Smooth muscle cell (in vitro differentiated cells): ENCODE measurements at regions not wholly inside any gene's neighbourhood (a gene's known extent, or its start where the extent isn't known, plus 50 kb on each side); places are given as distances from the start of the nearest gene placed in this dataset.

Source experiments
- DNase-seq: peaks from one replicate; lab custom pipeline; 2025; ENCODE audit not compliant: unreplicated experiment; lab: John Stamatoyannopoulos, UW
- H2AFZ ChIP-seq: fragments of 200-600 bp; sonication (generic); 2 replicates; pipeline ENCODE4 v1.6.0; 2016; ENCODE audit warnings: antibody characterized with exemption, low read depth, mild to moderate bottlenecking
- H3F3A ChIP-seq: fragments of 200-600 bp; sonication (generic); 2 replicates; pipeline ENCODE4 v1.6.0; 2017; ENCODE audit warnings: antibody characterized with exemption, low read depth
- H3K27ac ChIP-seq: fragments of 200-600 bp; sonication (generic); 2 replicates; pipeline ENCODE4 v1.5.1; 2016; ENCODE audit warnings: low read depth, mild to moderate bottlenecking
- H3K27me3 ChIP-seq: fragments of 200-600 bp; sonication (generic); 2 replicates; pipeline ENCODE4 v1.6.1; 2016; ENCODE audit warnings: low read depth, mild to moderate bottlenecking
- H3K36me3 ChIP-seq: fragments of 200-600 bp; sonication (generic); 2 replicates; pipeline ENCODE4 v1.5.1; 2016; ENCODE audit warnings: low read depth
- H3K4me1 ChIP-seq: fragments of 200-600 bp; sonication (generic); 2 replicates; pipeline ENCODE4 v1.5.1; 2016; ENCODE audit warnings: low read depth
- H3K4me2 ChIP-seq: fragments of 200-600 bp; sonication (generic); 2 replicates; pipeline ENCODE4 v1.6.0; 2016; ENCODE audit warnings: mild to moderate bottlenecking
- H3K4me3 ChIP-seq: fragments of 200-600 bp; sonication (generic); 2 replicates; pipeline ENCODE4 v1.5.1; 2016; ENCODE audit warnings: mild to moderate bottlenecking
- H3K79me2 ChIP-seq: fragments of 200-600 bp; sonication (generic); 2 replicates; pipeline ENCODE4 v1.6.0; 2016; ENCODE audit warnings: low read depth, mild to moderate bottlenecking
- H3K9ac ChIP-seq: fragments of 200-600 bp; sonication (generic); 2 replicates; pipeline ENCODE4 v1.6.0; 2016; ENCODE audit warnings: low read depth
- H3K9me3 ChIP-seq: fragments of 200-600 bp; sonication (generic); replicated peaks from 2 replicates; pipeline ENCODE4 v1.5.1; 2016; ENCODE audit warnings: low read depth
- H4K20me1 ChIP-seq: fragments of 200-600 bp; sonication (generic); 2 replicates; pipeline ENCODE4 v1.6.0; 2016; ENCODE audit warnings: low read depth
- WGBS: methylation state at CpG from one replicate; pipeline ENCODE4 v1.1.7; 2016; ENCODE audit warnings: low lambda C conversion rate; 5-methylcytosine and 5-hydroxymethylcytosine counted together
- TF ChIP-seq, protein P1 (sequence below): fragments of 200-600 bp; sonication (generic); IDR thresholded peaks from 2 replicates; pipeline ENCODE4 v1.5.1; 2017; ENCODE audit warnings: borderline replicate concordance, mild to moderate bottlenecking, antibody characterized with exemption; ENCODE audit not compliant: insufficient read depth, poor library complexity, severe bottlenecking

DNA sequence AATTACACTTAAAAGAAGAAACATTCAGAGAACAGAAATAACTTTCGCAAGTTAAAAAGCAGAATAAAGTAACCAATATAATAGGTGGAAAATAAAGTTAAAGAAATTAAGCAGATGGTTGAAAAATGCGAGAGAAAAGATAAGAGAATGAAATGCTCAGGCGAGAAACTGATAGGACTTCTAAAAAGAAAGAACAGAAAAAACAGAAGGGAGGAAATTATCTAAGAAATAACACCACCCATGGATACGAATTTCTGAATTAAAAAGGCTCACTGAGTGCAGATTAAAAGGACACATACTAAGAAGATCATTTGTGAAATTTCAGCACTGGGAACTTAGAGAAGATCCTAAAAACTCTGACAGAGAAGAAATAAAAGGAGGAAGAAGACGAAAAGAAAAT is 92.0 kb downstream of the HLX start:
- H3F3A ChIP-seq, result peaks cover 13% of the 10 kb centered on the region
- H3K4me3 ChIP-seq, result no peak overlapping the region
- H3K9me3 ChIP-seq, result no peaks in the 10 kb centered on the region
- peaks cover 3% of the 10 kb centered on the region for H3K4me1 ChIP-seq
- TF ChIP-seq, protein P1, sequence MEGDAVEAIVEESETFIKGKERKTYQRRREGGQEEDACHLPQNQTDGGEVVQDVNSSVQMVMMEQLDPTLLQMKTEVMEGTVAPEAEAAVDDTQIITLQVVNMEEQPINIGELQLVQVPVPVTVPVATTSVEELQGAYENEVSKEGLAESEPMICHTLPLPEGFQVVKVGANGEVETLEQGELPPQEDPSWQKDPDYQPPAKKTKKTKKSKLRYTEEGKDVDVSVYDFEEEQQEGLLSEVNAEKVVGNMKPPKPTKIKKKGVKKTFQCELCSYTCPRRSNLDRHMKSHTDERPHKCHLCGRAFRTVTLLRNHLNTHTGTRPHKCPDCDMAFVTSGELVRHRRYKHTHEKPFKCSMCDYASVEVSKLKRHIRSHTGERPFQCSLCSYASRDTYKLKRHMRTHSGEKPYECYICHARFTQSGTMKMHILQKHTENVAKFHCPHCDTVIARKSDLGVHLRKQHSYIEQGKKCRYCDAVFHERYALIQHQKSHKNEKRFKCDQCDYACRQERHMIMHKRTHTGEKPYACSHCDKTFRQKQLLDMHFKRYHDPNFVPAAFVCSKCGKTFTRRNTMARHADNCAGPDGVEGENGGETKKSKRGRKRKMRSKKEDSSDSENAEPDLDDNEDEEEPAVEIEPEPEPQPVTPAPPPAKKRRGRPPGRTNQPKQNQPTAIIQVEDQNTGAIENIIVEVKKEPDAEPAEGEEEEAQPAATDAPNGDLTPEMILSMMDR, result no peak
- no peak overlapping the region for H3K4me2 ChIP-seq
- no peaks in the 10 kb centered on the region for H4K20me1 ChIP-seq
- no peaks in the 10 kb centered on the region for H3K36me3 ChIP-seq
- no peaks in the 10 kb centered on the region for H3K27me3 ChIP-seq
- DNase-seq, result no peak
- no peaks in the 10 kb centered on the region for H3K79me2 ChIP-seq
- H3K9ac ChIP-seq, result no peak overlapping the region
- no peak overlapping the region for H3K27ac ChIP-seq
- WGBS, result 83% methylated on average over 5 of the region's 5 CpGs
- H2AFZ ChIP-seq, result no peak overlapping the region

DNA sequence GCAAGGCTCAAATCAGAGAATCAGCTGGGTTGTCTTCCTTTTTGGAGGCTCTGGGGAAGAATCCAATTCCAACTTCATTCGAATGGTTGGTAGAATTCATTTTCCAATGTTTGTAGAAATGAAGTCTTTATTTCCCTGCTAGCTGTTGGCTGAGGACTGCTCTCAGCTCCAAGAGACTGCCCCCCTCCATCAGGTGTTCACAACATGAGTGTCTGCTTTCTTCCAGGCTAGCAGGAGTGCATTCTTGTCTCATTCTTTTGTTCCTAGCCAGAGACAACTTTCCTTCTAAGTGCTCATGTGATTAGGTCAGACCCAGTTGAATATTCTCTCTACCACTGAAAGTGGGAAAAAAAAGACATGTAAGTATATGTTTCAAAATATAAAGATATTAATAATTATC is 95.2 kb downstream of the HLX start:
- no peaks in the 10 kb centered on the region for H3K4me1 ChIP-seq
- H3K27ac ChIP-seq, result no peak overlapping the region
- TF ChIP-seq, protein P1, result no peak
- H3K27me3 ChIP-seq, result no peaks in the 10 kb centered on the region
- H3K36me3 ChIP-seq, result no peaks in the 10 kb centered on the region
- H3F3A ChIP-seq, result no peaks in the 10 kb centered on the region
- no peaks in the 10 kb centered on the region for H3K9me3 ChIP-seq
- no peak overlapping the region for H2AFZ ChIP-seq
- H4K20me1 ChIP-seq, result no peaks in the 10 kb centered on the region
- WGBS, result 71% methylated on average over 1 of the region's 1 CpG
- DNase-seq, result no peak
- H3K9ac ChIP-seq, result no peak overlapping the region
- no peak overlapping the region for H3K4me2 ChIP-seq
- H3K4me3 ChIP-seq, result no peak overlapping the region
- no peaks in the 10 kb centered on the region for H3K79me2 ChIP-seq

DNA sequence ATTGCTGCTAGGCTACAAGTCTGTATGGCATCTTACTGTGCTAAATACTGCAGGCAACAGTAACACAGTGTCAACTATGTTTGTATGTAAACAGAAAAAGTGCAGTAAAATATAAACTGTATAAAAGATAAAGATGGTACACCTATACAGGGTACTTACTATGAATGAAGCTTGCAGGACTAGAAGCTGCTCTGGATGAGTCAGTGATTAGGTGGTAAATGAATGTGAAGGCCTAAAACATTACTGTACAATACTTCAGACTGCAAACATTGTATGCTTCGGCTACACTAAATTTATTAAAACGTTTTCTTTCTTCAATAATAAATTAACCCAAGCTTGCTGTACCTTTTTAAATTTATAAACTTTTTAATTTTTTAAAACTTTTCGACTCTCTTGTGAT is 97.1 kb downstream of the HLX start:
- TF ChIP-seq, protein P1, result no peak
- H2AFZ ChIP-seq, result no peak overlapping the region

DNA sequence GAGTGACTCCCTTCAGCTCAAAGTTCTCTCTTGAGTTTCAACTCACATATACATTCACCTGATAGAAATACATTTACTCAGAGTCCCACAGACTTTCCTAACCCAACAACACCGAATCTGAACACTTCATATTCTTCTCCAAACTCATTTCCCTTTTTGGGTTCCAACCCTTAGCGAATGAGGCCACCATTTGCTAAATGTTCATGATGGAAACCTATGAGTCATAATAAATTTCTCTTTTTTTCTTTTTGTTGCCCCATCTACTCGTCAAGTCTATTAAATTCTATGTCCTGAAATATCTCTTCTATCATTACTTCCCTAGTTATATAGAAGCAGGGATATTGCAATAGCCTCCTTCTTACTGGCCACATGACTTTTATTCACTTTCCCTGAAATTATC is 100.1 kb downstream of the HLX start:
- TF ChIP-seq, protein P1, result no peak
- H3K4me3 ChIP-seq, result no peak overlapping the region
- no peak overlapping the region for H3K9ac ChIP-seq
- no peak overlapping the region for H2AFZ ChIP-seq
- no peaks in the 10 kb centered on the region for H3K9me3 ChIP-seq
- H3K36me3 ChIP-seq, result no peaks in the 10 kb centered on the region
- no peaks in the 10 kb centered on the region for H3K79me2 ChIP-seq
- H4K20me1 ChIP-seq, result no peaks in the 10 kb centered on the region
- no peak overlapping the region for H3K4me2 ChIP-seq
- peaks cover 16% of the 10 kb centered on the region for H3K4me1 ChIP-seq
- H3K27ac ChIP-seq, result no peak overlapping the region
- 91% methylated on average over 3 of the region's 3 CpGs for WGBS
- no peaks in the 10 kb centered on the region for H3K27me3 ChIP-seq
- DNase-seq, result no peak
- no peaks in the 10 kb centered on the region for H3F3A ChIP-seq

More for the DNA sequence above, 97.1 kb downstream of the HLX start:
- Histone ChIP-seq H3K79me2 (no peaks in the 10 kb centered on the region), H3K27ac (no peak overlapping the region), H3F3A (no peaks in the 10 kb centered on the region), H3K9me3 (no peaks in the 10 kb centered on the region), H3K4me1 (no peaks in the 10 kb centered on the region), H3K4me2 (no peak overlapping the region), H3K36me3 (no peaks in the 10 kb centered on the region), H3K9ac (no peak overlapping the region), H3K4me3 (no peak overlapping the region), H4K20me1 (no peaks in the 10 kb centered on the region), H3K27me3 (no peaks in the 10 kb centered on the region)
- no peak for DNase-seq
- 40% methylated on average over 3 of the region's 3 CpGs for WGBS
